Thyroid gland (tissue), 4 donors: ENCODE measurements at regions not wholly inside any gene's neighbourhood (a gene's known extent, or its start where the extent isn't known, plus 50 kb on each side); places are given as distances from the start of the nearest gene placed in this dataset.

Experiments
- CTCF ChIP-seq, 6 experiments: fragments of 200-600 bp in 3 of 6; fragments of 450-650 bp in 3 of 6; sonication (generic) in 3 of 6; IDR thresholded peaks; one replicate each; pipeline ENCODE4 v1.5.1; 2016 to 2019; ENCODE audit warnings: antibody characterized with exemption in 6 of 6, mild to moderate bottlenecking in 2 of 6, inconsistent platforms in 1 of 6, moderate library complexity in 1 of 6
- POLR2A ChIP-seq, 2 donors: fragments of 450-650 bp; IDR thresholded peaks; one replicate each; pipeline ENCODE4 v1.6.1; 2017; ENCODE audit warnings: antibody characterized with exemption in 2 of 2, mild to moderate bottlenecking in 2 of 2, moderate library complexity in 1 of 2

DNA sequence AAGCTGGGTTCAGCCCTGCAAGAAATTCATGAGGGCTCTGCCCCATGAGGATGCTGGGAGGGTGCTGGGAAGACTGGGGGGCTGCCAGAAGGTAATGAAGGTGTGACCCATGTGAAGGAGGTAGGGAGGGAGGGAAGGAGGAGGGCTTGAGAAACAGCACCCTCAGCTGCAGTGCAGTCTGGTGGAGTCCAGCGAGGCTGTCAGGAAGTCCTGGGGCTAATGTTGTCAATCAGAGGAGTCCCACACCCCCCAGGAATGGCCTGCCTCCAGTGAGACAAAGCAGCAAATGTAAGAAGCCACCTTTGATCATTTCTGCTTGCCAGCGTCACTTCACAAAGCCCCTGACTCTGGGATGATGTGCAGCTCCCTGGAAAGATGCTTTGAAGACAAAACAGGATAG lies 248.4 kb downstream of the SH3BP4 start:
- no peak for TF ChIP-seq CTCF (IDR thresholded peaks at IDR 0.05)
- no peak for TF ChIP-seq POLR2A (IDR thresholded peaks at IDR 0.05)
